ENCODE measurements at regions not wholly inside any gene's neighbourhood (a gene's known extent, or its start where the extent isn't known, plus 50 kb on each side); places are given as distances from the start of the nearest gene placed in this dataset.

- TF ChIP-seq POLR2A (IDR thresholded peaks at IDR 0.05; ENCODE audit: low read depth, low read length) (no peak), POLR2AphosphoS5 (IDR thresholded peaks at IDR 0.05; ENCODE audit: low read depth, low read length) (no peak), TAF1 (IDR thresholded peaks at IDR 0.05; ENCODE audit: borderline replicate concordance, low read depth, low read length) (no peak)
These were observed 470.5 kb downstream of the EPHA3 start for GRCh38 chr3:89577637-89578530.

Data from GM12892 (cell line).